NT2/D1 (cell line): ENCODE measurements at regions not wholly inside any gene's neighbourhood (a gene's known extent, or its start where the extent isn't known, plus 50 kb on each side); places are given as distances from the start of the nearest gene placed in this dataset.

Experiments
- YY1 ChIP-seq: IDR thresholded peaks from 2 replicates; pipeline ENCODE4 v1.6.1; 2011; ENCODE audit not compliant: insufficient read length, insufficient read depth
- ZNF274 ChIP-seq: IDR thresholded peaks from 2 replicates; pipeline ENCODE4 v1.6.1; 2011; ENCODE audit warnings: mild to moderate bottlenecking, low read depth, low read length

DNA sequence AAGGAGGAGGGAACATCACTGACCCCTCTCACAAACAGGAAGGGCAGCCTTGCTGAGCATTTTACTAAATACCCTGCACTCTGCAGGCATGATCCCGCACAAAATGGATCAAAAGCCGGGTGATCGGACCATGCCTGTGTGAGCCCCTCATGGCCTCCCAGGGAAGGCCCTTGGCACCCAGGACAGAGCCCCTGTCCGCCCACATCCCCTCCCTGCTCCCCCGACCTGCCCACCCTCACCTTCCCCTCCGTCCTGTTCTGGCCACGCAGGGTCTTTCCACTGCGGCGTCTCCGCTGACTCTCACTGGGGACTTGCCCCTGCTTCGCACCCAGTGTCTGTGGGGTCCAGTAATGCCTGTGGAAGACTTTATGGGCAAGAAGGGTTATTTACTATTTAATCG lies 105.0 kb downstream of the HMX1 start:
- TF ChIP-seq ZNF274 (no peak), YY1 (no peak)
